IMR-90 (cell line): ENCODE measurements at regions not wholly inside any gene's neighbourhood (a gene's known extent, or its start where the extent isn't known, plus 50 kb on each side); places are given as distances from the start of the nearest gene placed in this dataset.
A peak's percentile ranks its signal among the peaks of the same experiment; 100 is the strongest.

Experiments used
- ATAC-seq: fragments of 200-7000 bp; cut with Tn5 transposase; 2 replicates; pipeline ENCODE4 v1.9.1; 2020; ENCODE audit warnings: low read depth, mild to moderate bottlenecking, moderate library complexity
- BruUV-seq: library from RNA; stranded (reverse); fragments of 400-500 nt; replicated peaks from 2 replicates; lab custom pipeline; 2021; lab: Mats Ljungman, UMichigan
- CTCF ChIA-PET: fragments of 300-600 bp; formaldehyde crosslinking; extraction: SDS; loops from one replicate; lab custom pipeline; 2021; ENCODE audit warnings: antibody characterized with exemption; lab: Yijun Ruan, JAX
- POLR2A ChIA-PET: fragments of 300-600 bp; sonication (Branson Sonifier 250); formaldehyde crosslinking; loops from one replicate; lab custom pipeline; 2022; ENCODE audit warnings: antibody characterized with exemption; ENCODE audit not compliant: unreplicated experiment; lab: Charles Lee
- DNase-seq: peaks from one replicate; pipeline ENCODE4 v3.0.0; 2013
- H2AFZ ChIP-seq: replicated peaks from 2 replicates; pipeline ENCODE3; 2013; ENCODE audit warnings: low read length, mild to moderate bottlenecking; ENCODE audit not compliant: poor library complexity
- H2AK5ac ChIP-seq: 2 replicates; pipeline ENCODE4 v1.6.1; 2013; ENCODE audit warnings: low read depth, low read length, inconsistent platforms
- H2AK9ac ChIP-seq: replicated peaks from 2 replicates; pipeline ENCODE3; 2013; ENCODE audit warnings: mild to moderate bottlenecking, low read depth, low read length, moderate library complexity; ENCODE audit not compliant: poor library complexity
- H2BK120ac ChIP-seq: 2 replicates; pipeline ENCODE4 v1.6.1; 2013; ENCODE audit warnings: low read depth, low read length, inconsistent platforms
- H2BK15ac ChIP-seq: 3 replicates; pipeline ENCODE4 v1.6.1; 2013; ENCODE audit warnings: low read depth, low read length, inconsistent platforms
- H2BK20ac ChIP-seq: 2 replicates; pipeline ENCODE4 v1.6.1; 2013; ENCODE audit warnings: low read depth, mild to moderate bottlenecking, inconsistent platforms, low read length, moderate library complexity
- H2BK5ac ChIP-seq: 2 replicates; pipeline ENCODE4 v1.6.1; 2013; ENCODE audit warnings: mild to moderate bottlenecking, low read depth, low read length, inconsistent platforms; ENCODE audit not compliant: poor library complexity, severe bottlenecking
- H3K14ac ChIP-seq: replicated peaks from 2 replicates; pipeline ENCODE4 v1.6.1; 2013; ENCODE audit warnings: low read depth, low read length, inconsistent platforms
- H3K18ac ChIP-seq: 2 replicates; pipeline ENCODE4 v1.6.1; 2013; ENCODE audit warnings: low read depth, low read length, control low read depth
- H3K23ac ChIP-seq: 2 replicates; pipeline ENCODE4 v1.6.1; 2013; ENCODE audit warnings: low read depth, low read length, inconsistent platforms
- H3K27ac ChIP-seq: 2 replicates; pipeline ENCODE4 v1.5.1; 2013; ENCODE audit warnings: mild to moderate bottlenecking, control low read depth, low read length; ENCODE audit not compliant: insufficient read depth
- H3K27me3 ChIP-seq: 2 replicates; pipeline ENCODE4 v1.6.1; 2013; ENCODE audit warnings: low read length; ENCODE audit not compliant: control insufficient read depth, insufficient read depth
- H3K36me3 ChIP-seq: 2 replicates; pipeline ENCODE4 v1.6.1; 2013; ENCODE audit warnings: low read length, mixed read lengths; ENCODE audit not compliant: control insufficient read depth, insufficient read depth
- H3K4ac ChIP-seq: 2 replicates; pipeline ENCODE4 v1.6.1; 2013; ENCODE audit warnings: low read depth, low read length, inconsistent platforms
- H3K4me1 ChIP-seq: 2 replicates; pipeline ENCODE4 v1.6.1; 2013; ENCODE audit warnings: low read length, mixed read lengths; ENCODE audit not compliant: control insufficient read depth, insufficient read depth
- H3K4me2 ChIP-seq: 2 replicates; pipeline ENCODE4 v1.6.1; 2013; ENCODE audit warnings: low read depth, mild to moderate bottlenecking, control low read depth, low read length, moderate library complexity
- H3K4me3 ChIP-seq: 2 replicates; pipeline ENCODE4 v1.5.1; 2013; ENCODE audit warnings: low read depth, mild to moderate bottlenecking, control low read depth, low read length, moderate library complexity; ENCODE audit not compliant: insufficient read depth
- H3K56ac ChIP-seq: 2 replicates; pipeline ENCODE4 v1.6.1; 2013; ENCODE audit warnings: low read length, inconsistent platforms; ENCODE audit not compliant: insufficient read depth; ENCODE audit errors: extremely low read depth
- H3K79me1 ChIP-seq, 2 experiments: 2 replicates each; pipeline ENCODE4 v1.6.1; 2013; ENCODE audit warnings: low read length in 2 of 2, inconsistent platforms in 1 of 2, low read depth in 1 of 2
- H3K9ac ChIP-seq: 2 replicates; pipeline ENCODE4 v1.6.1; 2013; ENCODE audit warnings: low read depth, low read length, control low read depth
- H3K9me1 ChIP-seq: 2 replicates; pipeline ENCODE4 v1.6.1; 2013; ENCODE audit warnings: low read length, inconsistent platforms; ENCODE audit not compliant: insufficient read depth
- H3K9me3 ChIP-seq: 2 replicates; pipeline ENCODE4 v1.6.1; 2013; ENCODE audit warnings: low read length; ENCODE audit not compliant: control insufficient read depth, insufficient read depth
- H4K20me1 ChIP-seq: 2 replicates; pipeline ENCODE4 v1.6.1; 2013; ENCODE audit warnings: low read length, inconsistent platforms; ENCODE audit not compliant: insufficient read depth
- H4K5ac ChIP-seq: 2 replicates; pipeline ENCODE4 v1.6.1; 2013; ENCODE audit warnings: mild to moderate bottlenecking, low read depth, low read length, control low read depth
- H4K8ac ChIP-seq, 2 experiments: 2 replicates each; pipeline ENCODE4 v1.6.1; 2013; ENCODE audit warnings: low read depth in 2 of 2, low read length in 2 of 2, control low read depth in 1 of 2, inconsistent platforms in 1 of 2
- H4K91ac ChIP-seq: 2 replicates; pipeline ENCODE4 v1.6.1; 2013; ENCODE audit warnings: low read depth, low read length, inconsistent platforms; ENCODE audit not compliant: insufficient read depth
- BHLHE40 ChIP-seq: fragments of 150-350 bp; IDR thresholded peaks from 2 replicates; pipeline ENCODE4 v1.6.1; 2016; ENCODE audit warnings: mild to moderate bottlenecking, low read depth, low read length
- CEBPB ChIP-seq: IDR thresholded peaks from 2 replicates; pipeline ENCODE4 v1.6.1; 2012; ENCODE audit warnings: low read depth, low read length, improper control_type of control experiment
- CTCF ChIP-seq: conservative IDR thresholded peaks from 2 replicates; pipeline ENCODE4 v1.5.1; 2012; ENCODE audit warnings: mild to moderate bottlenecking, low read depth, low read length, improper control_type of control experiment
- ELK1 ChIP-seq: fragments of 150-350 bp; IDR thresholded peaks from 2 replicates; pipeline ENCODE4 v1.6.1; 2016; ENCODE audit warnings: low read depth, mild to moderate bottlenecking, low read length, moderate library complexity, borderline replicate concordance
- FOS ChIP-seq: fragments of 150-350 bp; IDR thresholded peaks from 2 replicates; pipeline ENCODE4 v1.6.1; 2016; ENCODE audit warnings: low read depth, low read length
- MAFK ChIP-seq: IDR thresholded peaks from 2 replicates; pipeline ENCODE4 v1.6.1; 2012; ENCODE audit warnings: low read depth, low read length, improper control_type of control experiment
- MAZ ChIP-seq: IDR thresholded peaks from 2 replicates; pipeline ENCODE4 v1.6.1; 2012; ENCODE audit warnings: low read depth, mild to moderate bottlenecking, low read length, improper control_type of control experiment, moderate library complexity, borderline replicate concordance
- POLR2A ChIP-seq: IDR thresholded peaks from 2 replicates; pipeline ENCODE4 v1.6.1; 2012; ENCODE audit warnings: mild to moderate bottlenecking, low read depth, low read length
- RAD21 ChIP-seq: IDR thresholded peaks from 2 replicates; pipeline ENCODE4 v1.6.1; 2012; ENCODE audit warnings: low read length, improper control_type of control experiment
- RCOR1 ChIP-seq: IDR thresholded peaks from 2 replicates; pipeline ENCODE4 v1.6.1; 2012; ENCODE audit warnings: mild to moderate bottlenecking, low read length, improper control_type of control experiment; ENCODE audit not compliant: insufficient replicate concordance
- RFX5 ChIP-seq: IDR thresholded peaks from 2 replicates; pipeline ENCODE4 v1.8.0; 2012; ENCODE audit warnings: low read depth, mild to moderate bottlenecking, low read length, moderate library complexity
- WGBS, 2 experiments: methylation state at CpG; one replicate each; pipeline versions ENCODE4 v1.1.5 to v1.1.7; 2013; ENCODE audit warnings: missing lambda C conversion rate in 2 of 2; ENCODE audit not compliant: insufficient read length in 1 of 2; ENCODE audit errors: extremely low coverage in 2 of 2; 5-methylcytosine and 5-hydroxymethylcytosine counted together
- dilution Hi-C: fragments of 300-500 bp; cut with HindIII; formaldehyde crosslinking; loops from one replicate; pipeline ENCODE4 v1.14.3; 2018; ENCODE audit warnings: low sequenced_read_pairs; ENCODE audit not compliant: unreplicated experiment
- in situ Hi-C: fragments of 300-500 bp; cut with MboI; formaldehyde crosslinking; loops from 3 replicates; pipeline ENCODE4 v1.14.3; 2019; ENCODE audit warnings: low sequenced_read_pairs, inconsistent platforms, mixed read lengths
- intact Hi-C: fragments of 100-400 bp; cut with micrococcal nuclease; formaldehyde crosslinking; loops from 2 replicates; pipeline ENCODE4 v1.10.0; 2022
- TF ChIP-seq, protein P1 (sequence below): fragments of 150-350 bp; IDR thresholded peaks from 2 replicates; pipeline ENCODE4 v1.6.1; 2017; ENCODE audit warnings: mild to moderate bottlenecking, antibody characterized with exemption, low read length, low read depth

GRCh38 chr1:99469550-99469971 lies 176.4 kb upstream of the PALMD start:
- Histone ChIP-seq H2AFZ (no peak overlapping the region), H3K14ac (no peak overlapping the region), H2BK120ac (no peak overlapping the region), H3K4me2 (no peak overlapping the region), H3K79me1 (no peaks in the 10 kb centered on the region), H4K5ac (no peak overlapping the region), H2AK9ac (no peak overlapping the region), H3K4ac (no peak overlapping the region), H3K27ac (no peak overlapping the region), H3K23ac (no peak overlapping the region), H2BK5ac (no peak overlapping the region), H2BK15ac (no peak overlapping the region), H3K4me1 (peaks cover 8% of the 10 kb centered on the region), H4K8ac (no peak overlapping the region), H3K18ac (no peak overlapping the region), H2AK5ac (no peak overlapping the region), H3K9ac (no peak overlapping the region), H3K56ac (no peak overlapping the region), H3K9me1 (0 out of 2 replicates have a peak, but pooled peaks cover 3% of the 10 kb centered on the region), H3K36me3 (no peaks in the 10 kb centered on the region), H3K27me3 (no peaks in the 10 kb centered on the region), H2BK20ac (no peak overlapping the region), H4K91ac (no peak overlapping the region), H3K4me3 (no peak overlapping the region), H4K20me1 (no peaks in the 10 kb centered on the region), H3K9me3 (no peaks in the 10 kb centered on the region)
- no TSS peak for BruUV-seq
- POLR2A ChIA-PET = no interaction called here
- intact Hi-C loops = no loop called here
- peak; percentile 15 for DNase-seq
- dilution Hi-C loops = no loop called here
- no peak for ATAC-seq
- TF ChIP-seq RAD21 (no peak), RFX5 (no peak), CTCF (no peak), BHLHE40 (no peak), MAFK (no peak), ELK1 (no peak), POLR2A (no peak), RCOR1 (no peak), FOS (no peak), CEBPB (no peak), MAZ (no peak)
- TF ChIP-seq, protein P1, sequence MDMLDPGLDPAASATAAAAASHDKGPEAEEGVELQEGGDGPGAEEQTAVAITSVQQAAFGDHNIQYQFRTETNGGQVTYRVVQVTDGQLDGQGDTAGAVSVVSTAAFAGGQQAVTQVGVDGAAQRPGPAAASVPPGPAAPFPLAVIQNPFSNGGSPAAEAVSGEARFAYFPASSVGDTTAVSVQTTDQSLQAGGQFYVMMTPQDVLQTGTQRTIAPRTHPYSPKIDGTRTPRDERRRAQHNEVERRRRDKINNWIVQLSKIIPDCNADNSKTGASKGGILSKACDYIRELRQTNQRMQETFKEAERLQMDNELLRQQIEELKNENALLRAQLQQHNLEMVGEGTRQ = no peak
- WGBS, 2 experiments = no CpG with 5 or more reads among the region's 2 CpGs
- CTCF ChIA-PET = interaction anchor here (0.6 to 1.4 kb wide), 3 partner anchors 13 to 289 kb away, joined by 3 read pairs; no protein-coding TSS in a partner anchor
- in situ Hi-C loops = no loop called here
